ENCODE measurements at regions not wholly inside any gene's neighbourhood (a gene's known extent, or its start where the extent isn't known, plus 50 kb on each side); places are given as distances from the start of the nearest gene placed in this dataset.

GRCh38 chr20:51327251-51327841 lies 215.2 kb downstream of the NFATC2 start:
- H3K36me3 ChIP-seq (replicated peaks) = no peaks in the 10 kb centered on the region
- H3K27ac ChIP-seq = peak overlapping the region; percentile 96
- no peak for TF ChIP-seq CTCF (IDR thresholded peaks at IDR 0.05; ENCODE audit: low read depth, low read length, missing control alignments)
- DNase-seq = peak; percentile 90
- H3K27me3 ChIP-seq (replicated peaks) = no peaks in the 10 kb centered on the region
- in situ Hi-C loops (cut with HindIII; ENCODE audit: low pct_ligation_motif_present, low sequenced_read_pairs) = no loop called here
- H3K4me3 ChIP-seq (ENCODE audit: low read depth, low read length) = no peak overlapping the region

GRCh38 chr20:51326201-51326819 lies 216.2 kb downstream of the NFATC2 start:
- in situ Hi-C loops (cut with HindIII; ENCODE audit: low pct_ligation_motif_present, low sequenced_read_pairs) = no loop called here
- Histone ChIP-seq H3K27me3 (replicated peaks) (no peaks in the 10 kb centered on the region), H3K4me3 (ENCODE audit: low read depth, low read length) (no peak overlapping the region), H3K27ac (peak overlapping the region; percentile 96), H3K36me3 (replicated peaks) (no peaks in the 10 kb centered on the region)
- peak; percentile 70 for DNase-seq
- TF ChIP-seq CTCF (IDR thresholded peaks at IDR 0.05; ENCODE audit: low read depth, low read length, missing control alignments) = peak; percentile 73

GRCh38 chr20:51322164-51322707 lies 220.3 kb downstream of the NFATC2 start:
- no peaks in the 10 kb centered on the region for H3K36me3 ChIP-seq (replicated peaks)
- DNase-seq = no peak
- H3K27me3 ChIP-seq (replicated peaks) = no peaks in the 10 kb centered on the region
- in situ Hi-C loops (cut with HindIII; ENCODE audit: low pct_ligation_motif_present, low sequenced_read_pairs) = loop anchor here (25.0 kb wide), 1 partner anchor 335 kb away; no protein-coding TSS in a partner anchor
- no peak overlapping the region for H3K4me3 ChIP-seq (ENCODE audit: low read depth, low read length)
- TF ChIP-seq CTCF (IDR thresholded peaks at IDR 0.05; ENCODE audit: low read depth, low read length, missing control alignments) = no peak
- no peak overlapping the region for H3K27ac ChIP-seq

GRCh38 chr20:51321343-51322163 lies 221.0 kb downstream of the NFATC2 start:
- Histone ChIP-seq H3K36me3 (replicated peaks) (no peaks in the 10 kb centered on the region), H3K4me3 (ENCODE audit: low read depth, low read length) (no peak overlapping the region), H3K27me3 (replicated peaks) (no peaks in the 10 kb centered on the region), H3K27ac (no peak overlapping the region)
- no peak for TF ChIP-seq CTCF (IDR thresholded peaks at IDR 0.05; ENCODE audit: low read depth, low read length, missing control alignments)
- in situ Hi-C loops (cut with HindIII; ENCODE audit: low pct_ligation_motif_present, low sequenced_read_pairs) = loop anchor here (25.0 kb wide), 1 partner anchor 334 kb away; no protein-coding TSS in a partner anchor
- DNase-seq = no peak

- Histone ChIP-seq H3K27ac (no peak overlapping the region), H3K4me3 (ENCODE audit: low read depth, low read length) (no peak overlapping the region), H3K27me3 (replicated peaks) (no peaks in the 10 kb centered on the region), H3K36me3 (replicated peaks) (no peaks in the 10 kb centered on the region)
- in situ Hi-C loops (cut with HindIII; ENCODE audit: low pct_ligation_motif_present, low sequenced_read_pairs) = loop anchor here (25.0 kb wide), 1 partner anchor 332 kb away; no protein-coding TSS in a partner anchor
- no peak for TF ChIP-seq CTCF (IDR thresholded peaks at IDR 0.05; ENCODE audit: low read depth, low read length, missing control alignments)
- no peak for DNase-seq
These were observed 223.0 kb downstream of the NFATC2 start for GRCh38 chr20:51319522-51319921.
